ENCODE measurements at regions not wholly inside any gene's neighbourhood (a gene's known extent, or its start where the extent isn't known, plus 50 kb on each side); places are given as distances from the start of the nearest gene placed in this dataset.
"Not testable (repeated sequence)": the region's sequence is repeated elsewhere in the genome, so short reads cannot be mapped to it uniquely, and the experiment has no call there.

GRCh38 chr15:77907824-77908751, 169.4 kb downstream of the TBC1D2B start:
- no peak overlapping the region for H3K4me3 ChIP-seq (ENCODE audit: low read length)
- peak; percentile 65 for DNase-seq (ENCODE audit: low read depth)
- TF ChIP-seq CTCF (IDR thresholded peaks at IDR 0.05; ENCODE audit: insufficient read depth, low read depth, low read length, missing control alignments), result peak; percentile 55

- not testable (repeated sequence) for H3K4me3 ChIP-seq (ENCODE audit: low read length); DNase-seq (ENCODE audit: low read depth)
Measured at GRCh38 chr15:77906062-77906990, 171.2 kb downstream of the TBC1D2B start.

- no peak for TF ChIP-seq CTCF (IDR thresholded peaks at IDR 0.05; ENCODE audit: insufficient read depth, low read depth, low read length, missing control alignments)
- no peak for DNase-seq (ENCODE audit: low read depth)
- no peak overlapping the region for H3K4me3 ChIP-seq (ENCODE audit: low read length)
Measured at GRCh38 chr15:77905301-77905920, 172.1 kb downstream of the TBC1D2B start.

GRCh38 chr15:77904901-77905300, 172.6 kb downstream of the TBC1D2B start:
- TF ChIP-seq CTCF (IDR thresholded peaks at IDR 0.05; ENCODE audit: insufficient read depth, low read depth, low read length, missing control alignments), result no peak
- no peak overlapping the region for H3K4me3 ChIP-seq (ENCODE audit: low read length)

GRCh38 chr15:77904436-77904821, 173.1 kb downstream of the TBC1D2B start:
- no peak for DNase-seq (ENCODE audit: low read depth)
- TF ChIP-seq CTCF (IDR thresholded peaks at IDR 0.05; ENCODE audit: insufficient read depth, low read depth, low read length, missing control alignments), result no peak

More at GRCh38 chr15:77904901-77905300, 172.6 kb downstream of the TBC1D2B start:
- no peak for DNase-seq (ENCODE audit: low read depth)

GRCh38 chr15:77903761-77904435, 173.6 kb downstream of the TBC1D2B start:
- DNase-seq (ENCODE audit: low read depth), result not testable (repeated sequence)

More at GRCh38 chr15:77904436-77904821, 173.1 kb downstream of the TBC1D2B start:
- no peak overlapping the region for H3K4me3 ChIP-seq (ENCODE audit: low read length)

GRCh38 chr15:77902921-77903760, 174.4 kb downstream of the TBC1D2B start:
- peak; percentile 69 for TF ChIP-seq CTCF (IDR thresholded peaks at IDR 0.05; ENCODE audit: insufficient read depth, low read depth, low read length, missing control alignments)
- peak; percentile 15 for DNase-seq (ENCODE audit: low read depth)
- H3K4me3 ChIP-seq (ENCODE audit: low read length), result not testable (repeated sequence)

More at GRCh38 chr15:77903761-77904435, 173.6 kb downstream of the TBC1D2B start:
- not testable (repeated sequence) for H3K4me3 ChIP-seq (ENCODE audit: low read length)

Measured in epithelial cell of esophagus (primary cell).